ENCODE measurements at regions not wholly inside any gene's neighbourhood (a gene's known extent, or its start where the extent isn't known, plus 50 kb on each side); places are given as distances from the start of the nearest gene placed in this dataset.

DNA sequence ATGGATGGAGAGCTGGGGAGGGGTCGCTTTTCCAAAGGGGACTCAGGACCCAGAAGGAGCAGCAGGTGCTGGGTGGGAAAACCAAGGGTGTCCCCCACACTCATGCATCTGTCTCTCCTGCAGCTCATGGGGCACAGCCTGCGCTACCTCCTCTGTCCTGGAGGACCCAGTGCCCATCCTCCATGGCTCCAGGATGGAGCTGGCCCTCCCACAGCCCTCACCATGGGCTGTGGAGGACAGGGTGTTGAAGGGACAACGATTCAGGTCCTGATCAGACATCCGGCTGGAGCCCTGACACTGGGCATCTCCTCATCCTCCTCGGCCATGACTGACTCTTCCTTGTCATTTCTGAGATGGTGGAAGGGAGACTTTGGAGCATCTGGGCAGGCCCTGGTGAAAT, 97.9 kb upstream of the SULF2 start:
- TF ChIP-seq, protein P1, sequence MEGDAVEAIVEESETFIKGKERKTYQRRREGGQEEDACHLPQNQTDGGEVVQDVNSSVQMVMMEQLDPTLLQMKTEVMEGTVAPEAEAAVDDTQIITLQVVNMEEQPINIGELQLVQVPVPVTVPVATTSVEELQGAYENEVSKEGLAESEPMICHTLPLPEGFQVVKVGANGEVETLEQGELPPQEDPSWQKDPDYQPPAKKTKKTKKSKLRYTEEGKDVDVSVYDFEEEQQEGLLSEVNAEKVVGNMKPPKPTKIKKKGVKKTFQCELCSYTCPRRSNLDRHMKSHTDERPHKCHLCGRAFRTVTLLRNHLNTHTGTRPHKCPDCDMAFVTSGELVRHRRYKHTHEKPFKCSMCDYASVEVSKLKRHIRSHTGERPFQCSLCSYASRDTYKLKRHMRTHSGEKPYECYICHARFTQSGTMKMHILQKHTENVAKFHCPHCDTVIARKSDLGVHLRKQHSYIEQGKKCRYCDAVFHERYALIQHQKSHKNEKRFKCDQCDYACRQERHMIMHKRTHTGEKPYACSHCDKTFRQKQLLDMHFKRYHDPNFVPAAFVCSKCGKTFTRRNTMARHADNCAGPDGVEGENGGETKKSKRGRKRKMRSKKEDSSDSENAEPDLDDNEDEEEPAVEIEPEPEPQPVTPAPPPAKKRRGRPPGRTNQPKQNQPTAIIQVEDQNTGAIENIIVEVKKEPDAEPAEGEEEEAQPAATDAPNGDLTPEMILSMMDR (IDR thresholded peaks at IDR 0.05) = no peak
- no peak for TF ChIP-seq POLR2A (IDR thresholded peaks at IDR 0.05)
